ENCODE measurements at regions not wholly inside any gene's neighbourhood (a gene's known extent, or its start where the extent isn't known, plus 50 kb on each side); places are given as distances from the start of the nearest gene placed in this dataset.
A peak's percentile ranks its signal among the peaks of the same experiment; 100 is the strongest.

- Histone ChIP-seq H3K9me3 (no peaks in the 10 kb centered on the region), H3K4me3 (replicated peaks in 1 of 3) (no peak overlapping the region), H3K27me3 (no peaks in the 10 kb centered on the region), H3K36me3 (no peaks in the 10 kb centered on the region), H3K27ac (peak overlapping the region in 2 of 3 donors; percentile 10 to 23), H3K4me1 (peaks cover 9 to 15% of the 10 kb centered on the region in 2 donors)
- intact Hi-C loops (cut with DNase I): no loop called here
- no peak for TF ChIP-seq POLR2A (IDR thresholded peaks at IDR 0.05)
- TF ChIP-seq, protein P1, sequence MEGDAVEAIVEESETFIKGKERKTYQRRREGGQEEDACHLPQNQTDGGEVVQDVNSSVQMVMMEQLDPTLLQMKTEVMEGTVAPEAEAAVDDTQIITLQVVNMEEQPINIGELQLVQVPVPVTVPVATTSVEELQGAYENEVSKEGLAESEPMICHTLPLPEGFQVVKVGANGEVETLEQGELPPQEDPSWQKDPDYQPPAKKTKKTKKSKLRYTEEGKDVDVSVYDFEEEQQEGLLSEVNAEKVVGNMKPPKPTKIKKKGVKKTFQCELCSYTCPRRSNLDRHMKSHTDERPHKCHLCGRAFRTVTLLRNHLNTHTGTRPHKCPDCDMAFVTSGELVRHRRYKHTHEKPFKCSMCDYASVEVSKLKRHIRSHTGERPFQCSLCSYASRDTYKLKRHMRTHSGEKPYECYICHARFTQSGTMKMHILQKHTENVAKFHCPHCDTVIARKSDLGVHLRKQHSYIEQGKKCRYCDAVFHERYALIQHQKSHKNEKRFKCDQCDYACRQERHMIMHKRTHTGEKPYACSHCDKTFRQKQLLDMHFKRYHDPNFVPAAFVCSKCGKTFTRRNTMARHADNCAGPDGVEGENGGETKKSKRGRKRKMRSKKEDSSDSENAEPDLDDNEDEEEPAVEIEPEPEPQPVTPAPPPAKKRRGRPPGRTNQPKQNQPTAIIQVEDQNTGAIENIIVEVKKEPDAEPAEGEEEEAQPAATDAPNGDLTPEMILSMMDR (IDR thresholded peaks at IDR 0.05): no peak
- peak; percentile 64 to 71 for DNase-seq
- 58% methylated on average over 21 to 22 of the region's 22 CpGs for WGBS, 2 donors
These were observed 66.6 kb downstream of the ARHGEF18 start for GRCh38 chr19:7415163-7415856.

DNA sequence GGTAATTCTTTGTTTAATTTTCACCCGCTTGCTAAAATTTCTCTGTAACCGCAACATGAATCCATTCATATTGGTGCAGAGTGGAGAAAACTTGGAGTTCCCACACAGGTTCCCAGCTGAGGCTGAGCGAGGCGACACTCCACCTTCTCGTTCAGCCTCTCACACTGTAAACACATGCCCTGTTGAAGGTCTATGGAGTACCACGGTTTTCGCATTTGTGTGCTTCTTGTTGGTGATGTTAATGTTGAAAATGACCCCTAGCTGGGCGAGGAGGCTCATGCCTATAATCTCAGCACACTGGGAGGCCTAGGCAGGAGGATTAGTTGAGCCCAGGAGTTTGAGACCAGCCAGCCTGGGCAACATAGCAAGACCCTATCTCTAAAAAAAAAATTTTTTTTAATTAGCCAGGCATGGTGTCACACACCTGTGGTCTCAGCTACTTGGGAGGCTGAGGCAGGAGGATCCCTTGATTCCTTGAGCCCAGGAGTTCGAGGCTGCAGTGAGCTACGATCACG is 67.2 kb downstream of the ARHGEF18 start:
- Histone ChIP-seq H3K4me3 (replicated peaks in 1 of 3) (no peak overlapping the region), H3K27me3 (no peaks in the 10 kb centered on the region), H3K27ac (peak overlapping the region in 1 of 3 donors; percentile 23), H3K4me1 (peaks cover 9 to 15% of the 10 kb centered on the region in 2 donors), H3K36me3 (no peaks in the 10 kb centered on the region), H3K9me3 (no peaks in the 10 kb centered on the region)
- no peak for TF ChIP-seq POLR2A (IDR thresholded peaks at IDR 0.05)
- TF ChIP-seq, protein P1 (IDR thresholded peaks at IDR 0.05): no peak
- 70 to 76% methylated on average over 11 of the region's 11 CpGs for WGBS, 2 donors
- DNase-seq: peak in 1 of 2 donors; percentile 8
- intact Hi-C loops (cut with DNase I): no loop called here

DNA sequence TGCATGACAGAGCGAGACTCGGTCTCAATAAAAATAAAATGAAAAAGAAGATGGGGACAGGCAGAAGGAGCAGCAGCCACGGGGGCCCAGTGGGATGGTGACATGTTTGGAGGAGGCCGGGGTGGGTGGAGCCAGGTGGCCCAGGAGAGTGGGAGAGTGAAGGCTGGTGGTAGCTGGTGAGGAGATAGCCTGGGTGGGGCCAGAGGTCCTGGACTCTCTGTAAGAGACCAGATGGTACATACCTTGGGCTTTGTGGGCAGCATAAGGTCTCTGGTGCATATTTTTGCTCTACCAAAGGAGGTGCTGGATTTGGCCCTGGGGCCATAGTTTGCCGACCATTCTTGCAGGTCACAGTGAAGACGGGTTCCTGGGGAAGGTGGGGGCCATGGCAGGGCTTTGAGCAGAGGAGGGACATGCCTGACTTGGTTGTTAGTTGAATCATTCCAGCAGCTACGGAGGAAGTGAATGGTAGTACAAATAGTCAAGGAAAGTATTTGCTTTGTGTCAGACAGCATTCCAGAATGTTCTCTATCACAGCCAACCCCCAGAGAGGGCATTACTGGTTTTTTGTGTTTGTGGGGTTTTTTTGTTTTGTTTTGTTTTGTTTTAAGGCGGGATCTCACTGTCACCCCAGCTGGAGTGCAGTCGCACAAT is 69.1 kb downstream of the ARHGEF18 start:
- Histone ChIP-seq H3K4me1 (peaks cover 9 to 15% of the 10 kb centered on the region in 2 donors), H3K36me3 (no peaks in the 10 kb centered on the region), H3K4me3 (replicated peaks in 1 of 3) (no peak overlapping the region), H3K27me3 (no peaks in the 10 kb centered on the region), H3K9me3 (no peaks in the 10 kb centered on the region), H3K27ac (no peak overlapping the region)
- WGBS, 2 donors: 80 to 84% methylated on average over 9 of the region's 9 CpGs
- DNase-seq: no peak
- no peak for TF ChIP-seq POLR2A (IDR thresholded peaks at IDR 0.05)
- TF ChIP-seq, protein P1 (IDR thresholded peaks at IDR 0.05): no peak
- intact Hi-C loops (cut with DNase I): no loop called here

DNA sequence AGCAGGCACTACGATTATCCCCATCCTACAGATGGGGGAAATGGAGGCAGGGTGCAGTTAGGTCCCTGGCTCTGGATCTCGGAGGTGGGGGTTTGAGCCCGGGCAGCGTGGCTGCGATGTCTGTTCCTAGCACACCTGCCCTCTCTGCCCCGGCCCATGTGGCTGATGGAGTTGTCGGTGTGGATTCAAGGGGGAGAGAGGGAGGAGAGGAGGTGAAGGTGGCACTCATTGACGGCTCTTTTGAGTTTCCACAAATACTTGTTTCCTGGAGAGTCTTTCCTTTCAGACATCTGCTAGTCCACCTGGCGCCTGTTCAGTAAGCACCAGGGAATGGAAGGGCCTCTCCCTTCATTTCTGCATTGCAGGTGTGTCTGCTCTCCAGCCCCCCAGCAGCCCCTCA is 69.9 kb downstream of the ARHGEF18 start:
- Histone ChIP-seq H3K27me3 (no peaks in the 10 kb centered on the region), H3K4me1 (peaks cover 9 to 15% of the 10 kb centered on the region in 2 donors), H3K4me3 (replicated peaks in 1 of 3) (no peak overlapping the region), H3K9me3 (no peaks in the 10 kb centered on the region), H3K36me3 (no peaks in the 10 kb centered on the region), H3K27ac (no peak overlapping the region)
- 88 to 95% methylated on average over 9 of the region's 9 CpGs for WGBS, 2 donors
- TF ChIP-seq POLR2A (IDR thresholded peaks at IDR 0.05): no peak
- TF ChIP-seq, protein P1 (IDR thresholded peaks at IDR 0.05): no peak
- no peak for DNase-seq
- intact Hi-C loops (cut with DNase I): no loop called here

DNA sequence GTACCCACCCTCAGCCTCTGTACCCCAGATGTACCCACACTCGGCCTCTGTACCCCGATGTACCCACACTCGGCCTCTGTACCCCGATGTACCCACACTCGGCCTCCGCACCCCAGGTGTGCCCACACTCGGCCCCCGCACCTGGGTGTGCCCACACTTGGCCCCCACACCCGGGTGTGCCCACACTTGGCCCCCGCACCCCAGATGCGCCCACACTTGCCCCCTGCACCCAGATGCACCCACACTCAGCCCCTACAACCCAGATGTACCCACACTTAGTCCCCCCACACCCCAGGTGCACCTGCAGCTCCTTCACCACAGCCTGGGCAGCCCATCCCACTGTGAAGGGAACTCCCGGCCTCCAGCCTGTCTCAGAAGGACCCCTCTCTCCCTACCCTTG is 69.7 kb downstream of the PEX11G start:
- TF ChIP-seq, protein P1 (IDR thresholded peaks at IDR 0.05): no peak
- TF ChIP-seq POLR2A (IDR thresholded peaks at IDR 0.05): no peak
- 91 to 97% methylated on average over 10 to 12 of the region's 12 CpGs for WGBS, 2 donors

More for the DNA sequence above, 69.7 kb downstream of the PEX11G start:
- no peaks in the 10 kb centered on the region for H3K27me3 ChIP-seq
- no peak overlapping the region for H3K4me3 ChIP-seq (replicated peaks in 1 of 3)
- no peak for DNase-seq
- H3K4me1 ChIP-seq: peaks cover 9 to 15% of the 10 kb centered on the region in 2 donors
- H3K9me3 ChIP-seq: no peaks in the 10 kb centered on the region
- H3K36me3 ChIP-seq: no peaks in the 10 kb centered on the region
- intact Hi-C loops (cut with DNase I): no loop called here
- H3K27ac ChIP-seq: no peak overlapping the region
